TTC549 (cell line): ENCODE measurements at regions not wholly inside any gene's neighbourhood (a gene's known extent, or its start where the extent isn't known, plus 50 kb on each side); places are given as distances from the start of the nearest gene placed in this dataset.
"Not testable (repeated sequence)": the region's sequence is repeated elsewhere in the genome, so short reads cannot be mapped to it uniquely, and the experiment has no call there.

Experiments used
- FAIRE-seq: peaks from 2 replicates; lab custom pipeline; 2012; peaks lifted over from hg19 to GRCh38; lab: Jason Lieb, UNC

DNA sequence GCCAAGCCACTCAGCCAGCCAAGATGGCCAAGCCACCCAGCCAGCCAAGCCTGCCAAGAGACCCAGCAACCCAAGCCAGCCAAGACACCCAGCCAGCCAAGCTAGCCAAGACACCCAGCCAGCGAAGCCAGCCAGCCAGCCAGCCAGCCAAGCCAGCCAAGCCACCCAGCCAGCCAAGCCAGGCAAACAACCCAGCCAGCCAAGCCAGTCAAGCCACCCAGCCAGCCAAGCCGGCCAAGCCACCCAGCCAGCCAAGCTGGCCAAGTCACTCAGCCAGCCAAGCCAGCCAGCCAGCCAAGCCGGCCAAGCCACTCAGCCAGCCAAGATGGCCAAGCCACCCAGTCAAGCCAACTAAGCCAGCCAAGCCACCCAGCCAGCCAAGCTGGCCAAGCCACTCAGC, 337.5 kb upstream of the PLGLB2 start:
- FAIRE-seq = not testable (repeated sequence)

DNA sequence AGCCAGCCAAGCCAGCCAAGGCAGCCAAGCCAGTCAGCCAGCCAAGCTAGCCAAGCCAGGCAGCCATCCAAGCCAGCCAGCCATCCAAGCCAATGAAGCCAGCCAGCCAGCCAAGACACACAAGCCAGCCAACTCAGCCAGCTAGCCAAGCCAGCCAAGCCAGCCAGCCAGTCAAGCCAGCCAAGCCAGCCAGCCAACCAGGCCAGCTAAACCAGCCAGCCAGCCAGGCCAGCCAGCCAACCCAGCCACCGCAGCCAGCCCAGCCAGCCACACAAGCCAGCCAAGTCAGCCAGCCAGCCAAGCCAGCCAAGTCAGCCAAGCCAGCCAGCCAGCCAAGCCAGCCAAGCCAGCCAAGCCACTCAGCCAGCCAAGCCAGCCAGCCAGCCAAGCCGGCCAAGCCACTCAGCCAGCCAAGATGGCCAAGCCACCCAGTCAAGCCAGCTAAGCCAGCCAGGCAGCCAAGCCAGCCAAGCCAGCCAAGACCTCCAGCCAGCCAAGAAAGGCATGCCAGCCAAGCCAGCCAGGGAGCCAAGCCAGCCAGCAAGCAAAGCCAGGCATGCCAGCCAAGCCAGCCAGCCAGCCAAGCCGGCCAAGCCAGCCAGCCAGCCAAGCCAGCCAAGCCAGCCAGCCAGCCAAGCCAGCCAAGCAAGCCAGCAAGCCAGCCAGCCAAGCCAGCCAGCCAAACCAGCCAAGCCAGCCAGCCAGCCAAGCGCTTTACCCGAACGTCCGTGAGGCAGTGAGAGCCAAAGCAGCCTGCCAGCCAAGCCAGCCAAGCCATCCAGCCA, 335.7 kb upstream of the PLGLB2 start:
- not testable (repeated sequence) for FAIRE-seq

GRCh38 chr2:87414331-87414730, 333.6 kb upstream of the PLGLB2 start:
- not testable (repeated sequence) for FAIRE-seq

GRCh38 chr2:87414795-87415570, 332.9 kb upstream of the PLGLB2 start:
- FAIRE-seq = not testable (repeated sequence)

DNA sequence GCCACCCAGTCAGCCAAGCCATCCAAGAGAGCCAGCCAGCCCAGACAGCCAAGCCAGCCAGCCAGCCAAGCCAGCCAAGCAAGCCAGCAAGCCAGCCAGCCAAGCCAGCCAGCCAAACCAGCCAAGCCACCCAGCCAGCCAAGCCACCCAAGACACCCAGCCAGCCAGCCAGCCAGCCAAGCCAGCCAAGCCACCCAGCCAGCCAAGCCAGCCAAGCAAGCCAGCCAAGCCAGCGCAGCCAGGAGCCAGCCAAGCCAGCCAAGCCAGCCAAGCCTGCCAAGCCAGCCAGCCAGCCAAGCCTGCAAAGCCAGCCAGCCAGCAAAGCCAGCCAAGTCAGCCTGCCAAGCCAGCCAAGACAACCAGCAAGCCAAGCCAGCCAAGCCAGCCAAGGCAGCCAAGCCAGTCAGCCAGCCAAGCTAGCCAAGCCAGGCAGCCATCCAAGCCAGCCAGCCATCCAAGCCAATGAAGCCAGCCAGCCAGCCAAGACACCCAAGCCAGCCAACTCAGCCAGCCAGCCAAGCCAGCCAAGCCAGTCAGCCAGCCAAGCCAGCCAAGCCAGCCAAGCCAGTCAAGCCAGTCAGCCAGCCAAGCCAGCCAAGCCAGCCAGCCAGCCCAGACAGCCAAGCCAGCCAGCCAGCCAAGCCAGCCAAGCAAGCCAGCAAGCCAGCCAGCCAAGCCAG, 332.2 kb upstream of the PLGLB2 start:
- not testable (repeated sequence) for FAIRE-seq

DNA sequence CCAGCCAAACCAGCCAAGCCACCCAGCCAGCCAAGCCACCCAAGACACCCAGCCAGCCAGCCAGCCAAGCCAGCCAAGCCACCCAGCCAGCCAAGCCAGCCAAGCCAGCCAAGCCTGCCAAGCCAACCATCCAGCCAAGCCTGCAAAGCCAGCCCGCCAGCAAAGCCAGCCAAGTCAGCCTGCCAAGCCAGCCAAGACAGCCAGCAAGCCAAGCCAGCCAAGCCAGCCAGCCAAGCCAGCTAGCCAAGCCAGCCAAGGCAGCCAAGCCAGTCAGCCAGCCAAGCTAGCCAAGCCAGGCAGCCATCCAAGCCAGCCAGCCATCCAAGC, 331.7 kb upstream of the PLGLB2 start:
- not testable (repeated sequence) for FAIRE-seq

- not testable (repeated sequence) for FAIRE-seq
These were observed 330.7 kb upstream of the PLGLB2 start for GRCh38 chr2:87417147-87417546.

GRCh38 chr2:87417742-87418567, 329.9 kb upstream of the PLGLB2 start:
- not testable (repeated sequence) for FAIRE-seq

DNA sequence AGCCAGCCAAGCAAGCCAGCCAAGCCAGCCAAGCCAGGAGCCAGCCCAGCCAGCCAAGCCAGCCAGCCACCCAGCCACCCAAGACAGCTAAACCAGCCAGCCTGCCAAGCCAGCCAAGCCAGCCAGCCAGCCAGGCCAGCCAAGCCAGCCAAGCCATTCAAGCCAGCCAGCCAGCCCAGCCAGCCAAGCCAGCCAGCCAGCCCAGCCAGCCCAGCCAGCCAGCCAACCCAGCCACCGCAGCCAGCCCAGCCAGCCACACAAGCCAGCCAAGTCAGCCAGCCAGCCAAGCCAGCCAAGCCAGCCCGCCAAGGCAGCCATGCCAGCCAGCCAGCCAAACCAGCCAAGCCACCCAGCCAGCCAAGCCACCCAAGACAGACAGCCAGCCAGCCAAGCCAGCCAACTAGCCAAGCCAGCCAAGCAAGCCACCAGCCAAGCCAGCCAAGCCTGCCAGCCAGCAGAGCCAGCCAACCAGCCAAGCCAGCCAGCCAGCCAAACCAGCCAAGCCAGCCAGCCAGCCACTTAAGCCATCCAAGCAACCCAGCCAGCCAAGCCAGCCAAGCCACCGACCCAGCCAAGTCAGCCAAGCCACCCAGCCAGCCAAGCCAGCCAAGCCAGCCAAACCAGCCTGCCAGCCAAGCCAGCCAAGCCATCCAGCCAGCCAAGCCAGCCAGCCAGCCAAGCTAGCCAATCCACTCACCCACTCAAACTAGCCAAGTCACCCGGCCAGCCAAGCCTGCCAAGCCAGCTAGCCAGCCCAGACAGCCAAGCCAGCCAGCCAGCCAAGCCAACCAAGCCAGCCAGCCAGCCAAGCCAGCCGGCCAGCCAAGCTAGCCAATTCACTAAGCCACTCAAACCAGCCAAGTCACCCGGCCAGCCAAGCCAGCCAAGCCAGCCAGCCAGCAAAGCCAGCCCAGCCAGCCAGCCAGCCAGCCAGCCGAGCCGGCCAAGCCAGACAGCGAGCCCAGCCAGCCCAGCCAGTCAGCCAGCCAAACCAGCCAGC, 328.8 kb upstream of the PLGLB2 start:
- not testable (repeated sequence) for FAIRE-seq

DNA sequence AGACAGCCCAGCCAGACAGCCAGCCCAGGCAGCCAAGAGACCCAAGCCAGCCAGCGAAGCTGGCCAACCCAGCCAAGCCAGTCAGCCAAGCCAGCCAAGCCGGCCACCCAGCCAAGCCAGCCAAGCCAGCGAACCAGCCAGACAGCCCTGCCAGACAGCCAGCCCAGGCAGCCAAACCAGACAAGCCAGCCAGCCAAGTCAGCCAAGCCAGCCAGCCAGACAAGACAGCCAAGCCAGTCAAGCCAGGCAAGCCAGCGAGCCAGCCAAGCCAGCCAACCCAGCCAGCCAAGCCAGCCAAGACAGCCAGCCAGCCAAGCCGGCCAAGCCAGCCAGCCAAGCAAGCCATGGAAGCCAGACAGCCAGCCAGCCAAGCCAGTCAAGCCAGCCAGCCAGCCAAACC, 327.9 kb upstream of the PLGLB2 start:
- not testable (repeated sequence) for FAIRE-seq

DNA sequence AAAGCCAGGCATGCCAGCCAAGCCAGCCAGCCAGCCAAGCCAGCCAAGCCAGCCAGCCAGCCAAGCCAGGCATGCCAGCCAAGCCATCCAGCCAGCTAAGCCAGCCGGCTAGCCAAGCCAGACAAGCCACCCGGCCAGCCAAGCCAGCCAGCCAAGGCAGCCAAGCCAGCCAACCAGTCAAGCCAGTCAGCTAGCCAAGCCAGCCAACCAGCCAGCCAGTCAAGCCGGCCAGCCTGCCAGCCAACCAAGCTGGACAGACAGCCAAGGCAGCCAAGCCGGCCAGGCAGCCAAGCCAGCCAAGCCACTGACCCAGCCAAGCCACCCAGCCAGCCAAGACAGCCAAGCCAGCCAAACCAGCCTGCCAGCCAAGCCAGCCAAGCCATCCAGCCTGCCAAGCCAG, 326.9 kb upstream of the PLGLB2 start:
- not testable (repeated sequence) for FAIRE-seq

- FAIRE-seq = not testable (repeated sequence)
These were observed 323.8 kb upstream of the PLGLB2 start for GRCh38 chr2:87423796-87424762.

DNA sequence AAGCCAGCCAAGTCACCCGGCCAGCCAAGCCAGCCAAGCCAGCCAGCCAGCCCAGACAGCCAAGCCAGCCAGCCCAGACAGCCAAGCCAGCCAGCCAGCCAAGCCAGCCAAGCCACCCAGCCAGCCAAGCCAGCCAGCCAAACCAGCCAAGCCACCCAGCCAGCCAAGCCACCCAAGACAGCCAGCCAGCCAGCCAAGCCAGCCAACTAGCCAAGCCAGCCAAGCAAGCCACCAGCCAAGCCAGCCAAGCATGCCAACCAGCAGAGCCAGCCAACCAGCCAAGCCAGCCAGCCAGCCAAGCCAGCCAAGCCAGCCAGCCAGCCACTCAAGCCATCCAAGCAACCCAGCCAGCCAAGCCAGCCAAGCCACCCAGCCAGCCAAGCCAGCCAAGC, 323.1 kb upstream of the PLGLB2 start:
- not testable (repeated sequence) for FAIRE-seq

DNA sequence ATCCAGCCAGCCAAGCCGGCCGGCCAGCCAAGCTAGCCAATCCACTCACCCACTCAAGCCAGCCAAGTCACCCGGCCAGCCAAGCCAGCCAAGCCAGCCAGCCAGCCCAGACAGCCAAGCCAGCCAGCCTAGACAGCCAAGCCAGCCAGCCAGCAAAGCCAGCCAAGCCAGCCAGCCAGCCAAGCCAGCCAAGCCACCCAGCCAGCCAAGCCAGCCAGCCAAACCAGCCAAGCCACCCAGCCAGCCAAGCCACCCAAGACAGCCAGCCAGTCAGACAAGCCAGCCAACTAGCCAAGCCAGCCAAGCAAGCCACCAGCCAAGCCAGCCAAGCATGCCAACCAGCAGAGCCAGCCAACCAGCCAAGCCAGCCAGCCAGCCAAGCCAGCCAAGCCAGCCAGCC, 322.7 kb upstream of the PLGLB2 start:
- not testable (repeated sequence) for FAIRE-seq

DNA sequence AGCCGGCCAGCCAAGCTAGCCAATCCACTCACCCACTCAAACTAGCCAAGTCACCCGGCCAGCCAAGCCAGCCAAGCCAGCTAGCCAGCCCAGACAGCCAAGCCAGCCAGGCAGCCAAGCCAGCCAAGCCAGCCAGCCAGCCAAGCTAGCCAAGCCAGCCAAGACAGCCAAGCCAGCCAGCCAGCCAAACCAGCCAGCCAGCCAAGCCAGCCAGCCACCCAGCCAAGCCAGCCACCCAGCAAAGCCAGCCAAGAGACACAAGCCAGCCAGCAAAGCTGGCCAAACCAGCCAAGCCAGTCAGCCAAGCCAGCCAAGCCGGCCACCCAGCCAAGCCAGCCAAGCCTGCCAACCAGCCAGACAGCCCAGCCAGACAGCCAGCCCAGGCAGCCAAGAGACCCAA, 322.2 kb upstream of the PLGLB2 start:
- FAIRE-seq = not testable (repeated sequence)

GRCh38 chr2:87428452-87429130, 319.3 kb upstream of the PLGLB2 start:
- not testable (repeated sequence) for FAIRE-seq

DNA sequence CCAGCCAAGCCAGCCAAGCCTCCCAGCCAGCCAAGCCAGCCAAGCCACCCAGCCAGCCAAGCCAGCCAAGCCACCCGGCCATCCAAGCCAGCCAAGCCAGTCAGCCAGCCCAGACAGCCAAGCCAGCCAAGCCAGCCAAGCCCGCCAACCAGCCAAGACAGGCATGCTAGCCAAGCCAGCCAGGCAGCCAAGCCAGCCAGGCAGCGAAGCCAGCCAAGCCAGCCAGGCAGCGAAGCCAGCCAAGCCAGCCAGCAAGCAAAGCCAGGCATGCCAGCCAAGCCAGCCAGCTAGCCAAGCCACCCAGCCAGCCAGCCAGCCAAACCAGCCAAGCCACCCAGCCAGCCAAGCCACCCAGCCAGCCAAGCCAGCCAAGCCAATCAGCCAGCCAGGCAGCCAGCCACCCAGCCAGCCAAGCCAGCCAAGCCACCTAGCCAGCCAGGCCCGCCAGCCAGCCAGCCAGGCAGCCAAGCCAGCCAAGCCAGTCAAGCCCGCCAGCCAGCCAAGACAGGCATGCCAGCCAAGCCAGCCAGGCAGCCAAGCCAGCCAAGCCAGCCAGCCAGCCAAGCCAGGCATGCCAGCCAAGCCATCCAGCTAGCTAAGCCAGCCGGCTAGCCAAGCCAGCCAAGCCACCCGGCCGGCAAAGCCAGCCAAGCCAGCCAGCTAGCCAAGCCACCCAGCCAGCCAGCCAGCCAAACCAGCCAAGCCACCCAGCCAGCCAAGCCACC, 318.5 kb upstream of the PLGLB2 start:
- FAIRE-seq = not testable (repeated sequence)

- not testable (repeated sequence) for FAIRE-seq
These were observed 318.0 kb upstream of the PLGLB2 start for GRCh38 chr2:87429931-87430275.
